Trophoblast cell (in vitro differentiated cells and primary cell): ENCODE measurements at regions not wholly inside any gene's neighbourhood (a gene's known extent, or its start where the extent isn't known, plus 50 kb on each side); places are given as distances from the start of the nearest gene placed in this dataset.
"Not testable (repeated sequence)": the region's sequence is repeated elsewhere in the genome, so short reads cannot be mapped to it uniquely, and the experiment has no call there.

ENCODE experiments used
- DNase-seq, 2 donors: peaks; one replicate each; pipeline ENCODE4 v3.0.0-alpha.2; 2016
- H2AFZ ChIP-seq: 2 replicates; pipeline ENCODE4 v1.6.1; 2013; ENCODE audit warnings: low read length, moderate library complexity, mild to moderate bottlenecking; ENCODE audit not compliant: insufficient read depth, poor library complexity
- H2AK5ac ChIP-seq: 2 replicates; pipeline ENCODE4 v1.6.1; 2013; ENCODE audit warnings: mild to moderate bottlenecking, low read length
- H2BK120ac ChIP-seq: 2 replicates; pipeline ENCODE4 v1.6.1; 2013; ENCODE audit warnings: low read length, mild to moderate bottlenecking, moderate library complexity; ENCODE audit not compliant: insufficient read depth, poor library complexity
- H2BK12ac ChIP-seq: 2 replicates; pipeline ENCODE4 v1.6.1; 2013; ENCODE audit warnings: mild to moderate bottlenecking, low read length, moderate library complexity
- H2BK5ac ChIP-seq: 2 replicates; pipeline ENCODE4 v1.6.1; 2013; ENCODE audit warnings: low read length, low read depth, moderate library complexity, mild to moderate bottlenecking; ENCODE audit not compliant: poor library complexity
- H3K14ac ChIP-seq: 2 replicates; pipeline ENCODE4 v1.6.1; 2013; ENCODE audit warnings: mild to moderate bottlenecking, low read length
- H3K18ac ChIP-seq: 2 replicates; pipeline ENCODE4 v1.6.1; 2013; ENCODE audit warnings: mild to moderate bottlenecking, low read length
- H3K23ac ChIP-seq: 2 replicates; pipeline ENCODE4 v1.6.1; 2013; ENCODE audit warnings: low read length
- H3K27ac ChIP-seq: 2 replicates; pipeline ENCODE4 v1.5.1; 2013; ENCODE audit warnings: low read depth, mild to moderate bottlenecking, inconsistent platforms, low read length, moderate library complexity
- H3K27me3 ChIP-seq: 2 replicates; pipeline ENCODE4 v1.6.1; 2013; ENCODE audit warnings: inconsistent platforms, mild to moderate bottlenecking, low read length, moderate library complexity; ENCODE audit not compliant: insufficient read depth
- H3K36me3 ChIP-seq, 2 experiments: 1 replicate in 1 of 2; 2 replicates in 1 of 2; pipeline ENCODE4 v1.6.1; 2013; ENCODE audit warnings: low read length in 2 of 2, mild to moderate bottlenecking in 2 of 2, moderate library complexity in 1 of 2; ENCODE audit not compliant: insufficient read depth in 2 of 2, control insufficient read depth in 1 of 2
- H3K4ac ChIP-seq: 2 replicates; pipeline ENCODE4 v1.6.1; 2013; ENCODE audit warnings: low read depth, mild to moderate bottlenecking, low read length, moderate library complexity
- H3K4me1 ChIP-seq, 2 experiments: 1 replicate in 1 of 2; 2 replicates in 1 of 2; pipeline ENCODE4 v1.6.1; 2013; ENCODE audit warnings: low read length in 2 of 2, mild to moderate bottlenecking in 2 of 2, moderate library complexity in 1 of 2; ENCODE audit not compliant: insufficient read depth in 2 of 2, control insufficient read depth in 1 of 2
- H3K4me2 ChIP-seq: 2 replicates; pipeline ENCODE4 v1.6.1; 2013; ENCODE audit warnings: inconsistent platforms, mild to moderate bottlenecking, low read length, moderate library complexity
- H3K4me3 ChIP-seq: 2 replicates; pipeline ENCODE4 v1.5.1; 2013; ENCODE audit warnings: mild to moderate bottlenecking, low read depth, low read length, inconsistent platforms
- H3K79me1 ChIP-seq: one replicate; pipeline ENCODE4 v1.6.1; 2013; ENCODE audit warnings: low read length
- H3K79me2 ChIP-seq: 2 replicates; pipeline ENCODE4 v1.6.1; 2013; ENCODE audit warnings: low read length, mild to moderate bottlenecking; ENCODE audit not compliant: control insufficient read depth, insufficient read depth, poor library complexity
- H3K9ac ChIP-seq: 2 replicates; pipeline ENCODE4 v1.6.1; 2013; ENCODE audit warnings: mild to moderate bottlenecking, low read length
- H3K9me3 ChIP-seq: 2 replicates; pipeline ENCODE4 v1.6.1; 2013; ENCODE audit warnings: low read depth, mild to moderate bottlenecking, control low read depth, inconsistent platforms, low read length; ENCODE audit not compliant: insufficient read depth
- H4K12ac ChIP-seq: 2 replicates; pipeline ENCODE4 v1.6.1; 2013; ENCODE audit warnings: low read depth, mild to moderate bottlenecking, low read length, moderate library complexity
- H4K8ac ChIP-seq: 2 replicates; pipeline ENCODE4 v1.6.1; 2013; ENCODE audit warnings: low read depth, mild to moderate bottlenecking, low read length, moderate library complexity
- H4K91ac ChIP-seq: one replicate; pipeline ENCODE4 v1.6.1; 2013; ENCODE audit warnings: low read depth, mild to moderate bottlenecking, low read length, moderate library complexity
- WGBS: extraction: QIAGEN DNeasy Blood & Tissue Kit; methylation state at CpG from one replicate; pipeline ENCODE4 v1.1.7; 2013; ENCODE audit warnings: missing lambda C conversion rate; ENCODE audit not compliant: insufficient read length, insufficient coverage; ENCODE audit errors: extremely low coverage; 5-methylcytosine and 5-hydroxymethylcytosine counted together

DNA sequence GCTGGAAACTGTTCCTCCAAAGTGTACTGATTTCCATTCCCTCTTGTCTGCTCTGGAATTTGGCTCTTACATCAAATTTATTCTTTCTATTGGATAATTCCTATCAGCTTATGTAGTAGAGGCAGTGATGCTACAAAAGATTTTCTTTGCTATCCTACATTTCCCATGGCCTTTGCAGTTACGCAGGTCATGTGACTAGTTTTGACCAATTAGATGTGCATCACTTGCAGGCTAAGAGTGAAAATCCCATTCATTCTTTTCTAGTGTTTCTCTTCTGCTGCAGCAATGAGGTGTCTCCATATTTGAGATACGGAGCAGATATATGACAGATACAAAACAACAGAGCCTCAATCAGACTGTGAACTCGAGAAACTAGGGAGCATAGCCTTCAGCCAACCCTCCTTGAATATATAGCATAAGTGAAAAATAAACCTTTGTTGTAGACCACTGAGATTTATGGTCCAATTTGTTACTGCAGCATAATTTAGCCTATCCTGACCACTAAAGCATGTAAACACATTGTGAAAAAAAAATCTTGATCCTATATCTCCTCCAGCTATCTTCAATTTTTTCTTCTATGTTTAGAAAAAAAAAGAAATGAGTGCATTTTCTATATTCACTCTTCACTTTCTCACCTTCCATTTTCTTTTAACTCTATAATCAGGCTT is 102.0 kb downstream of the HNMT start:
- Histone ChIP-seq H3K23ac (no peak overlapping the region), H3K79me1 (no peaks in the 10 kb centered on the region), H3K14ac (no peak overlapping the region), H3K4ac (no peak overlapping the region), H4K8ac (no peak overlapping the region), H3K9me3 (no peaks in the 10 kb centered on the region), H2AK5ac (no peak overlapping the region), H3K36me3 (peaks cover 0 to 1% of the 10 kb centered on the region in 2 experiments), H2BK5ac (no peak overlapping the region), H4K12ac (no peak overlapping the region), H2BK12ac (no peak overlapping the region), H4K91ac (no peak overlapping the region), H2AFZ (no peak overlapping the region), H3K9ac (no peak overlapping the region), H3K4me1 (no peaks in the 10 kb centered on the region), H3K27ac (no peak overlapping the region), H2BK120ac (no peak overlapping the region), H3K4me3 (no peak overlapping the region), H3K18ac (no peak overlapping the region), H3K4me2 (no peak overlapping the region), H3K27me3 (no peaks in the 10 kb centered on the region), H3K79me2 (no peaks in the 10 kb centered on the region)
- WGBS, result no CpG with 5 or more reads among the region's 3 CpGs
- no peak for DNase-seq

- no peaks in the 10 kb centered on the region for H3K9me3 ChIP-seq
- no peak overlapping the region for H2BK5ac ChIP-seq
- H3K4me2 ChIP-seq, result no peak overlapping the region
- H3K4ac ChIP-seq, result no peak overlapping the region
- H3K27ac ChIP-seq, result no peak overlapping the region
- H3K27me3 ChIP-seq, result no peaks in the 10 kb centered on the region
- no peak overlapping the region for H4K12ac ChIP-seq
- H2BK12ac ChIP-seq, result no peak overlapping the region
- H2AK5ac ChIP-seq, result no peak overlapping the region
- no peak overlapping the region for H3K9ac ChIP-seq
- peaks cover 0 to 1% of the 10 kb centered on the region in 2 experiments for H3K36me3 ChIP-seq
- no peak overlapping the region for H3K23ac ChIP-seq
- no CpG with 5 or more reads among the region's 1 CpG for WGBS
- no peaks in the 10 kb centered on the region for H3K4me1 ChIP-seq
- H2BK120ac ChIP-seq, result no peak overlapping the region
- H3K4me3 ChIP-seq, result no peak overlapping the region
- no peak overlapping the region for H4K8ac ChIP-seq
- H3K18ac ChIP-seq, result no peak overlapping the region
- H4K91ac ChIP-seq, result no peak overlapping the region
- H3K79me2 ChIP-seq, result no peaks in the 10 kb centered on the region
- DNase-seq, result no peak
- no peaks in the 10 kb centered on the region for H3K79me1 ChIP-seq
- no peak overlapping the region for H2AFZ ChIP-seq
- no peak overlapping the region for H3K14ac ChIP-seq
Measured at GRCh38 chr2:138066841-138067240, 102.6 kb downstream of the HNMT start.

GRCh38 chr2:138068669-138069068 is 104.4 kb downstream of the HNMT start:
- not testable (repeated sequence) for H3K27me3 ChIP-seq, DNase-seq, H4K91ac ChIP-seq, H2AFZ ChIP-seq, H3K79me1 ChIP-seq, H3K36me3 ChIP-seq, H3K9me3 ChIP-seq, H3K23ac ChIP-seq, H3K27ac ChIP-seq, H3K14ac ChIP-seq, H3K4me2 ChIP-seq, H2BK120ac ChIP-seq, H4K12ac ChIP-seq, H2BK5ac ChIP-seq, H2BK12ac ChIP-seq, H2AK5ac ChIP-seq, H3K9ac ChIP-seq, H4K8ac ChIP-seq, H3K4me1 ChIP-seq, H3K4me3 ChIP-seq, H3K18ac ChIP-seq, H3K79me2 ChIP-seq, H3K4ac ChIP-seq
- no CpG with 5 or more reads among the region's 2 CpGs for WGBS

DNA sequence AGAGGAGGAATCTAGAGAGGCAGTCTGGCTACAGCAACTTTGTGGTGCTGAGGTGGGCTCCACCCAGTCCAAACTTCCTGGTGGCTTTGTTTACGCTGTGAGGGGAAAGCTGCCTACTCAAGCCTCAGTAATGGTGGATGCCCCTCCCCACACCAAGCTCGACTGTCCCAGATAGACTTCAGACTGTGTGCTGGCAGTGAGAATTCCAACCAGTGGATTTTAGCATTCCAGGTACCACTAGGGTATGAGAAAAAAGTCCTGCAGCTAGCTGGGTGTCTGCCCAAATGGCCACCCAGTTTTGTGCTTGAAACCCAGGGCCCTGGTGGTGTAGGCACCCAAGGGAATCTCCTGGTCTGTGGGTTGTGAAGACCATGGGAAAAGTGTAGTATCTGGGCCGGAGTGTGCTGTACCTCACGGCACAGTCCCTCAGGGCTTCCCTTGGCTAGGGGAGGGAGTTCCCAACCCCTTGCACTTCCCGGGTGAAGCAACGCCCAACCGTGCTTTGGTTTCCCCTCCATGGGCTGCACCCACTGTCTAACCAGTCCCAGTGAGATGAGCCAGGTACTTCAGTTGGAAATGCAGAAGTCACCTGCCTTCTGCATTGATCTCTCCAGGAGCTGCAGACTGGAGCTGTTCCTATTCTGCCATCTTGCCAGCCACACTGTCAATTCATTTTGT is 106.9 kb downstream of the HNMT start:
- H3K9ac ChIP-seq, H3K36me3 ChIP-seq, H3K14ac ChIP-seq, H3K9me3 ChIP-seq, H3K23ac ChIP-seq, H4K12ac ChIP-seq, H2AFZ ChIP-seq, H2BK5ac ChIP-seq, H3K4me3 ChIP-seq, H3K79me2 ChIP-seq, H3K27ac ChIP-seq, H3K4me1 ChIP-seq, H2BK120ac ChIP-seq, H3K4me2 ChIP-seq, H3K4ac ChIP-seq, H3K79me1 ChIP-seq, DNase-seq, H3K27me3 ChIP-seq: not testable (repeated sequence)
- Histone ChIP-seq H2AK5ac (peak overlapping the region; percentile 83), H4K8ac (peak overlapping the region; percentile 47), H4K91ac (peak overlapping the region; percentile 52), H3K18ac (peak overlapping the region; percentile 71), H2BK12ac (peak overlapping the region; percentile 44)
- WGBS, result no CpG with 5 or more reads among the region's 7 CpGs
